ENCODE measurements at regions not wholly inside any gene's neighbourhood (a gene's known extent, or its start where the extent isn't known, plus 50 kb on each side); places are given as distances from the start of the nearest gene placed in this dataset.

GRCh38 chr4:136962868-136963267, 569.4 kb downstream of the PCDH18 start (continued):
- TF ChIP-seq BCL6B (tag by site-specific recombination; IDR thresholded peaks at IDR 0.05) (no peak), ZNF16 (tag by site-specific recombination; IDR thresholded peaks at IDR 0.05; ENCODE audit: low read depth) (no peak), YY1 (tag by site-specific recombination; IDR thresholded peaks at IDR 0.05) (no peak)

- POLR2A ChIA-PET: no interaction called here
- Histone ChIP-seq H3K4me1 (ENCODE audit: control insufficient read depth, insufficient read depth, low read length) (no peaks in the 10 kb centered on the region), H3K27ac (ENCODE audit: extremely low read depth, low read depth, low read length) (no peak overlapping the region), H3K9me3 (ENCODE audit: control insufficient read depth, insufficient read depth, low read depth, low read length) (no peaks in the 10 kb centered on the region), H3K36me3 (ENCODE audit: control insufficient read depth in 2 of 2, insufficient read depth in 1 of 2, low read length in 2 of 2) (no peaks in the 10 kb centered on the region), H3K4me3 (ENCODE audit: low read depth, low read length) (no peak overlapping the region)
- CTCF ChIA-PET: no interaction called here
- no peak for TF ChIP-seq EGR2 (tag by site-specific recombination; IDR thresholded peaks at IDR 0.05; ENCODE audit: low read depth)
- TF ChIP-seq ZNF549 (tag by site-specific recombination; IDR thresholded peaks at IDR 0.05): peak; percentile 72
These were observed 585.9 kb downstream of the PCDH18 start for GRCh38 chr4:136946307-136946907.

GRCh38 chr4:136939781-136940180, 592.5 kb downstream of the PCDH18 start:
- ChIA-PET POLR2A (no interaction called here), CTCF (no interaction called here)
- no peaks in the 10 kb centered on the region for H3K36me3 ChIP-seq (ENCODE audit: control insufficient read depth in 2 of 2, insufficient read depth in 1 of 2, low read length in 2 of 2)
- TF ChIP-seq OSR2 (tag by site-specific recombination; IDR thresholded peaks at IDR 0.05): no peak
- TF ChIP-seq PRDM2 (tag by site-specific recombination; IDR thresholded peaks at IDR 0.05; ENCODE audit: borderline replicate concordance): no peak
- TF ChIP-seq ZNF529 (tag by site-specific recombination; IDR thresholded peaks at IDR 0.05; ENCODE audit: insufficient replicate concordance): no peak
- TF ChIP-seq ZNF394 (tag by site-specific recombination; IDR thresholded peaks at IDR 0.05; ENCODE audit: borderline replicate concordance): no peak
- TF ChIP-seq ZNF416 (tag by site-specific recombination; IDR thresholded peaks at IDR 0.05): no peak
- TF ChIP-seq ZNF423 (tag by site-specific recombination; IDR thresholded peaks at IDR 0.05): no peak
- no peak for TF ChIP-seq PRDM4 (tag by site-specific recombination; IDR thresholded peaks at IDR 0.05)
- TF ChIP-seq SALL2 (tag by site-specific recombination; IDR thresholded peaks at IDR 0.05; ENCODE audit: borderline replicate concordance): no peak
- no peak for TF ChIP-seq ZNF692 (tag by site-specific recombination; IDR thresholded peaks at IDR 0.05)
- TF ChIP-seq ZNF624 (tag by site-specific recombination; IDR thresholded peaks at IDR 0.05): no peak
- no peak for TF ChIP-seq KLF10 (tag by site-specific recombination; IDR thresholded peaks at IDR 0.05)
- TF ChIP-seq ZBTB10 (tag by site-specific recombination; IDR thresholded peaks at IDR 0.05): no peak
- no peak for TF ChIP-seq ZNF248 (tag by site-specific recombination; IDR thresholded peaks at IDR 0.05)
- no peak for TF ChIP-seq YY1 (tag by site-specific recombination; IDR thresholded peaks at IDR 0.05)
- no peak for TF ChIP-seq ZNF202 (tag by site-specific recombination; IDR thresholded peaks at IDR 0.05; ENCODE audit: borderline replicate concordance)

More at GRCh38 chr4:136939781-136940180, 592.5 kb downstream of the PCDH18 start:
- Histone ChIP-seq H3K9me3 (ENCODE audit: control insufficient read depth, insufficient read depth, low read depth, low read length) (no peaks in the 10 kb centered on the region), H3K4me3 (ENCODE audit: low read depth, low read length) (no peak overlapping the region), H3K4me1 (ENCODE audit: control insufficient read depth, insufficient read depth, low read length) (no peaks in the 10 kb centered on the region), H3K27ac (ENCODE audit: extremely low read depth, low read depth, low read length) (no peak overlapping the region)
